Astrocyte (in vitro differentiated cells and primary cell): ENCODE measurements at regions not wholly inside any gene's neighbourhood (a gene's known extent, or its start where the extent isn't known, plus 50 kb on each side); places are given as distances from the start of the nearest gene placed in this dataset.

Source experiments
- DNase-seq: peaks from one replicate; pipeline ENCODE4 v3.0.0-alpha.2; 2010; ENCODE audit warnings: low read depth
- FAIRE-seq: peaks from 2 replicates; lab custom pipeline; 2011; peaks lifted over from hg19 to GRCh38; lab: Jason Lieb, UNC
- H2AFZ ChIP-seq: 2 replicates; pipeline ENCODE4 v1.6.0; 2012; ENCODE audit warnings: low read depth, low read length, inconsistent platforms
- H3K27ac ChIP-seq: 2 replicates; pipeline ENCODE4 v1.5.1; 2011; ENCODE audit warnings: low read depth, low read length, inconsistent platforms
- H3K27me3 ChIP-seq: 2 replicates; pipeline ENCODE4 v1.6.0; 2011; ENCODE audit warnings: low read length, inconsistent platforms; ENCODE audit not compliant: insufficient read depth
- H3K36me3 ChIP-seq: 2 replicates; pipeline ENCODE4 v1.5.1; 2011; ENCODE audit warnings: low read length, inconsistent platforms; ENCODE audit not compliant: insufficient read depth
- H3K4me1 ChIP-seq: 2 replicates; pipeline ENCODE4 v1.5.1; 2011; ENCODE audit warnings: low read length, inconsistent platforms; ENCODE audit not compliant: insufficient read depth
- H3K4me2 ChIP-seq: 2 replicates; pipeline ENCODE4 v1.6.0; 2012; ENCODE audit warnings: low read length, inconsistent platforms
- H3K4me3 ChIP-seq: 2 replicates; pipeline ENCODE4 v1.5.1; 2011; ENCODE audit warnings: low read depth, mild to moderate bottlenecking, low read length, inconsistent platforms; ENCODE audit not compliant: insufficient read depth
- H3K79me2 ChIP-seq: 2 replicates; pipeline ENCODE4 v1.6.0; 2012; ENCODE audit warnings: mild to moderate bottlenecking, low read length, inconsistent platforms; ENCODE audit not compliant: insufficient read depth
- H3K9ac ChIP-seq: 2 replicates; pipeline ENCODE4 v1.6.0; 2012; ENCODE audit warnings: mild to moderate bottlenecking, low read length, inconsistent platforms
- H3K9me3 ChIP-seq: 2 replicates; pipeline ENCODE4 v1.5.1; 2012; ENCODE audit warnings: low read depth, mild to moderate bottlenecking, low read length, inconsistent platforms; ENCODE audit not compliant: insufficient read depth
- H4K20me1 ChIP-seq: 2 replicates; pipeline ENCODE4 v1.6.0; 2012; ENCODE audit warnings: low read length, inconsistent platforms; ENCODE audit not compliant: insufficient read depth
- H3K27ac Mint-ChIP-seq: one replicate; pipeline ENCODE4 v1.8.0; 2021; ENCODE audit warnings: mild to moderate bottlenecking, mixed read lengths; ENCODE audit not compliant: unreplicated experiment
- H3K27me3 Mint-ChIP-seq: one replicate; pipeline ENCODE4 v1.8.0; 2021; ENCODE audit warnings: low read depth, mixed read lengths; ENCODE audit not compliant: unreplicated experiment
- H3K36me3 Mint-ChIP-seq: one replicate; pipeline ENCODE4 v1.8.0; 2021; ENCODE audit warnings: low read depth, mixed read lengths; ENCODE audit not compliant: unreplicated experiment
- H3K4me1 Mint-ChIP-seq: one replicate; pipeline ENCODE4 v1.8.0; 2021; ENCODE audit warnings: low read depth, mixed read lengths; ENCODE audit not compliant: unreplicated experiment
- H3K4me3 Mint-ChIP-seq: one replicate; pipeline ENCODE4 v1.8.0; 2021; ENCODE audit warnings: mild to moderate bottlenecking, moderate library complexity, mixed read lengths; ENCODE audit not compliant: unreplicated experiment
- H3K9me3 Mint-ChIP-seq: one replicate; pipeline ENCODE4 v1.8.0; 2021; ENCODE audit warnings: mild to moderate bottlenecking, mixed read lengths; ENCODE audit not compliant: unreplicated experiment
- EZH2 ChIP-seq: IDR thresholded peaks from 2 replicates; pipeline ENCODE4 v1.6.1; 2012; ENCODE audit warnings: mild to moderate bottlenecking, low read length, inconsistent platforms; ENCODE audit not compliant: insufficient read depth
- TF ChIP-seq, protein P1 (sequence below): IDR thresholded peaks from 2 replicates; pipeline ENCODE4 v1.5.1; 2011; ENCODE audit warnings: low read depth, mild to moderate bottlenecking, inconsistent platforms, low read length, moderate library complexity; ENCODE audit not compliant: insufficient read depth

DNA sequence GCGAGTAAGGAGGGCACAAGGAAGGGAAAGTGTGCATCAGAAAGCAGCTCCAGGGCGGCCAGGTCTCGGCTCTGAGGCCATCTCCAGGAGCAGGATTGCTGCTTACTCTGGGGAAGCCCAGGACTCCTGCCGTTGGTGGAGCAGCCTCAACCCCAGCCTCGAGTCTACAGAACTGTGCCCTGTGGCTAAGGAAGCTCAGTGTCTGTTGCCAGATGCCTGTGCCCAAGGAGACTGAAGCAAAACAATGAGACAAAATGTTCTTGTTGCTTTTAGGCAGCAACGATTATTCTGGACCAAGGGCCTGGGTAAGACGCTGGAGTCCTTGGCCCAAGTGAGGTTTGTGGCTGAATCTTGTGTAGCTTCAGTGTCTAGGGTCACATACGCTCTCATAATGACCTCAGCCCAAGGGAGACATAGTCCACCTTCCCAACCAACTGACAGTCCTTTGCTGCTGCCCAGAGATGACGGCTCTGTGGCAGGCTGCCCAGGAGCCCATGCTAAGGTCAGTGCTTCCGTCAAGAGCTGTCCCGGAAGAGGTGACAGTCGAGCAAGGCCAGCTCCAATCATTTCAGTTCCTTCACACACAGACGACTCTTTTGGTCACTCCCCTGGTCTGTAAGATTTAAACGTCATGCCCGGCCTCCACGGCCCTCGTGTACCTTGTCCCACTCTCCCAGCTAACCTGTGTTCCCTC lies 223.8 kb downstream of the TTC32 start:
- FAIRE-seq (no peak), DNase-seq (no peak)
- H3K4me3 ChIP-seq = no peak overlapping the region
- Mint-ChIP-seq H3K27ac (no peak overlapping the region), H3K4me1 (peaks cover 12% of the 10 kb centered on the region), H3K4me3 (no peak overlapping the region), H3K36me3 (no peaks in the 10 kb centered on the region), H3K27me3 (peaks cover 14% of the 10 kb centered on the region), H3K9me3 (no peaks in the 10 kb centered on the region)
- TF ChIP-seq, protein P1, sequence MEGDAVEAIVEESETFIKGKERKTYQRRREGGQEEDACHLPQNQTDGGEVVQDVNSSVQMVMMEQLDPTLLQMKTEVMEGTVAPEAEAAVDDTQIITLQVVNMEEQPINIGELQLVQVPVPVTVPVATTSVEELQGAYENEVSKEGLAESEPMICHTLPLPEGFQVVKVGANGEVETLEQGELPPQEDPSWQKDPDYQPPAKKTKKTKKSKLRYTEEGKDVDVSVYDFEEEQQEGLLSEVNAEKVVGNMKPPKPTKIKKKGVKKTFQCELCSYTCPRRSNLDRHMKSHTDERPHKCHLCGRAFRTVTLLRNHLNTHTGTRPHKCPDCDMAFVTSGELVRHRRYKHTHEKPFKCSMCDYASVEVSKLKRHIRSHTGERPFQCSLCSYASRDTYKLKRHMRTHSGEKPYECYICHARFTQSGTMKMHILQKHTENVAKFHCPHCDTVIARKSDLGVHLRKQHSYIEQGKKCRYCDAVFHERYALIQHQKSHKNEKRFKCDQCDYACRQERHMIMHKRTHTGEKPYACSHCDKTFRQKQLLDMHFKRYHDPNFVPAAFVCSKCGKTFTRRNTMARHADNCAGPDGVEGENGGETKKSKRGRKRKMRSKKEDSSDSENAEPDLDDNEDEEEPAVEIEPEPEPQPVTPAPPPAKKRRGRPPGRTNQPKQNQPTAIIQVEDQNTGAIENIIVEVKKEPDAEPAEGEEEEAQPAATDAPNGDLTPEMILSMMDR = no peak
- TF ChIP-seq EZH2 = no peak
- H3K9ac ChIP-seq = no peak overlapping the region
- no peaks in the 10 kb centered on the region for H3K9me3 ChIP-seq
- H3K27me3 ChIP-seq = no peaks in the 10 kb centered on the region
- H3K79me2 ChIP-seq = no peaks in the 10 kb centered on the region
- no peak overlapping the region for H3K4me2 ChIP-seq
- no peaks in the 10 kb centered on the region for H3K36me3 ChIP-seq
- H2AFZ ChIP-seq = no peak overlapping the region
- H3K4me1 ChIP-seq = peaks cover 8% of the 10 kb centered on the region
- no peaks in the 10 kb centered on the region for H4K20me1 ChIP-seq
- H3K27ac ChIP-seq = no peak overlapping the region

DNA sequence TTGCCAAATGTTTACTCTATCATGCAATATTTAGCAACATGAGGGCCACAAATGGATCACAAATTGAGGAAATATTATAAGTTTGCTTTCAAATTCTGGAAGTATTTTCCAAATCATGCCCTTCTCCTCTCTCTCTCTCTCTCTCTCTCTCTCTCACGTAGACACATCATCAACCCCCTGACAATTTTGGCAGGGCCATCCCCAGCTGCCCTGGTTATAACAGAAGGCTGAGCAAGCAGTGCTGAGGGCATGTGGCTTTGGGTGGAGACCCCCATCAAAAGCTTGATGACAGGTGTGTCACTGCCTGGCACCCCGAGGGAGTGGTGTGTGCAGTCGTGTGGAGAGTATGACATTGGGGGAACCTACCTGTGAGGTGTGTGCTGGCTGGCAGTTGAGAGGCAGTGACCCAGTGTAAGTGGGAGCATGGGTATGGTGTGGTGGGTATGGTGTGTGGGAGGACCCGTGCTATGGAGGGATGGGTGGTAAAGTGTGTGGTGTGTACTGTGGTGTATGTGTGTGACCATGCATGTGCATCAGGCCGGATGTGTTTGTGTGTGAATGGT lies 224.5 kb downstream of the TTC32 start:
- Histone ChIP-seq H3K4me2 (no peak overlapping the region), H4K20me1 (no peaks in the 10 kb centered on the region), H3K4me1 (peaks cover 8% of the 10 kb centered on the region), H3K27ac (no peak overlapping the region), H3K79me2 (no peaks in the 10 kb centered on the region), H3K9ac (no peak overlapping the region), H3K4me3 (no peak overlapping the region), H3K27me3 (no peaks in the 10 kb centered on the region), H3K36me3 (no peaks in the 10 kb centered on the region), H3K9me3 (no peaks in the 10 kb centered on the region), H2AFZ (no peak overlapping the region)
- DNase-seq (no peak), FAIRE-seq (no peak)
- Mint-ChIP-seq H3K4me3 (no peak overlapping the region), H3K4me1 (peaks cover 12% of the 10 kb centered on the region), H3K36me3 (no peaks in the 10 kb centered on the region), H3K9me3 (no peaks in the 10 kb centered on the region), H3K27ac (no peak overlapping the region), H3K27me3 (peaks cover 14% of the 10 kb centered on the region)
- no peak for TF ChIP-seq EZH2
- TF ChIP-seq, protein P1 = no peak

DNA sequence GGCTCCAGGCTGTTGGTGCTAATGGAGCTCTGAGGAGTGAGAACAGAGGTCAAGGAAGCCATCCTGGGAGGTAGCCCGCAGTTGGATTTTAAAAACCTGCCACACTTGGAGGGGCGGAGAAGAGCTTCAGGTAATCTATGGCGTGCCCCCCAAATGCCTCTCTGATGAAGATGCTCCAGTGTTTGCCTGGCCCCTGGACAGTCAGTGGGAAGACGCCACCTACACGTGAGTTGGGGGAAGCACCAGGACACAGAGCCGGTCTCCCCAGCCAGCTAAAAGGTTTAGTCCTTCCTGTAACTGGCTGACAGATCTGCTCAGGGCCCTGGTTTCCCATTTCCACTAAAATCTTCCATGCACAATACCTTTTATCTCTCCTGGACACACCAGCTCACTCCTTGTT lies 225.0 kb downstream of the TTC32 start:
- no peak overlapping the region for H3K27ac Mint-ChIP-seq
- Histone ChIP-seq H3K9ac (no peak overlapping the region), H3K27me3 (no peaks in the 10 kb centered on the region), H3K36me3 (no peaks in the 10 kb centered on the region), H3K4me3 (no peak overlapping the region), H3K9me3 (no peaks in the 10 kb centered on the region), H2AFZ (no peak overlapping the region), H3K4me1 (peaks cover 8% of the 10 kb centered on the region), H3K27ac (no peak overlapping the region), H4K20me1 (no peaks in the 10 kb centered on the region), H3K4me2 (no peak overlapping the region), H3K79me2 (no peaks in the 10 kb centered on the region)
- TF ChIP-seq EZH2 = no peak
- TF ChIP-seq, protein P1 = no peak
- no peaks in the 10 kb centered on the region for H3K9me3 Mint-ChIP-seq
- H3K4me3 Mint-ChIP-seq = no peak overlapping the region
- H3K36me3 Mint-ChIP-seq = no peaks in the 10 kb centered on the region
- no peak for DNase-seq
- H3K4me1 Mint-ChIP-seq = peaks cover 12% of the 10 kb centered on the region
- no peak for FAIRE-seq
- peaks cover 14% of the 10 kb centered on the region for H3K27me3 Mint-ChIP-seq
